H1 (cell line): ENCODE measurements at regions not wholly inside any gene's neighbourhood (a gene's known extent, or its start where the extent isn't known, plus 50 kb on each side); places are given as distances from the start of the nearest gene placed in this dataset.

Experiments
- EP300 ChIP-seq, 2 experiments: IDR thresholded peaks; 1 replicate in 1 of 2; 2 replicates in 1 of 2; pipeline ENCODE4 v1.6.1; 2011 to 2012; ENCODE audit warnings: low read depth in 2 of 2, low read length in 2 of 2, mild to moderate bottlenecking in 2 of 2, borderline replicate concordance in 1 of 2, inconsistent platforms in 1 of 2, moderate library complexity in 1 of 2
- EZH2 ChIP-seq: fragments of 200-600 bp; sonication (generic); IDR thresholded peaks from 2 replicates; pipeline ENCODE4 v1.7.1; 2012; ENCODE audit warnings: low read depth, mild to moderate bottlenecking, moderate library complexity, low read length, inconsistent platforms; ENCODE audit not compliant: severe bottlenecking
- GTF2F1 ChIP-seq: IDR thresholded peaks from 2 replicates; pipeline ENCODE4 v1.6.1; 2012; ENCODE audit warnings: low read depth, low read length, improper control_type of control experiment, borderline replicate concordance
- HDAC6 ChIP-seq: IDR thresholded peaks from one replicate; pipeline ENCODE4 v1.7.1; 2012; ENCODE audit warnings: low read depth, mild to moderate bottlenecking, inconsistent platforms, low read length, moderate library complexity
- JUND ChIP-seq: IDR thresholded peaks from 2 replicates; pipeline ENCODE4 v1.6.1; 2011; ENCODE audit warnings: mild to moderate bottlenecking, improper control_type of control experiment, low read length
- POLR2A ChIP-seq, 2 experiments: IDR thresholded peaks; 1 replicate in 1 of 2; 2 replicates in 1 of 2; pipeline ENCODE4 v1.6.1; 2011; ENCODE audit warnings: low read depth in 2 of 2, low read length in 2 of 2, mild to moderate bottlenecking in 2 of 2; ENCODE audit errors: control extremely low read depth in 1 of 2
- POLR2AphosphoS5 ChIP-seq: IDR thresholded peaks from 2 replicates; pipeline ENCODE4 v1.6.1; 2011; ENCODE audit warnings: low read depth, low read length
- POU5F1 ChIP-seq: IDR thresholded peaks from 2 replicates; pipeline ENCODE4 v1.6.1; 2011; ENCODE audit warnings: low read depth, mild to moderate bottlenecking, low read length, moderate library complexity
- RAD21 ChIP-seq, 2 experiments: IDR thresholded peaks in 1 of 2; conservative IDR thresholded peaks in 1 of 2; 2 replicates each; pipeline ENCODE4 v1.6.1; 2011; ENCODE audit warnings: low read depth in 2 of 2, low read length in 2 of 2, improper control_type of control experiment in 1 of 2, inconsistent platforms in 1 of 2, mild to moderate bottlenecking in 1 of 2, moderate library complexity in 1 of 2
- YY1 ChIP-seq: IDR thresholded peaks from 2 replicates; pipeline ENCODE4 v1.6.1; 2011; ENCODE audit warnings: low read depth, mild to moderate bottlenecking, low read length
- TF ChIP-seq, protein P1 (sequence below): IDR thresholded peaks from 2 replicates; pipeline ENCODE4 v1.6.1; 2011; ENCODE audit warnings: low read depth, mild to moderate bottlenecking, low read length; ENCODE audit not compliant: insufficient read depth
- TF ChIP-seq, protein P2 (sequence below), 3 experiments: IDR thresholded peaks; 1 replicate in 2 of 3; 2 replicates in 1 of 3; pipeline versions ENCODE4 v1.5.1 to v1.6.1; 2011; ENCODE audit warnings: low read length in 3 of 3, mild to moderate bottlenecking in 3 of 3, inconsistent platforms in 2 of 3, low read depth in 1 of 3, moderate library complexity in 1 of 3; ENCODE audit not compliant: insufficient read depth in 1 of 3; ENCODE audit errors: control extremely low read depth in 1 of 3
- TF ChIP-seq, protein P3 (sequence below): IDR thresholded peaks from 2 replicates; pipeline ENCODE4 v1.6.1; 2012; ENCODE audit warnings: inconsistent platforms

DNA sequence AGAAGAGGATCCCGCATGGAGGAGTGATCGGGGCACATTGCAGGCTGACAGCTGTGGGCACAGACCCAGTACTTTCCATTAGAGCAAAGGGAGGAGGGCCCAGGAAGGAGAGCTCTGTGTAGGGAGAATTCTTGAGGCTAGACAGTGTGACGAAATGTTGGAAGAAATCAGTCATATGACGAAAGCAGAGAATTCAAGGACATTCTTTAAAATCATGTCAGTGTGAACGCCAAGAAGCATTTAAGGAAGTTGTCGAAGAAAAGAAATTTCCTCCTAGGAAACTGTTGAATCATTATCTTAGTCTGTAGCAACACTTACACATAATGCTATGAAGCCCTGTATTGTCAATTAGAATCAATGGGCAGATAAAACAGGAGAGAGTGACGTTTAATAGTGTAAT lies 191.3 kb upstream of the ADARB2 start:
- TF ChIP-seq POU5F1: no peak
- TF ChIP-seq, protein P1, sequence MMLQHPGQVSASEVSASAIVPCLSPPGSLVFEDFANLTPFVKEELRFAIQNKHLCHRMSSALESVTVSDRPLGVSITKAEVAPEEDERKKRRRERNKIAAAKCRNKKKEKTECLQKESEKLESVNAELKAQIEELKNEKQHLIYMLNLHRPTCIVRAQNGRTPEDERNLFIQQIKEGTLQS: no peak
- no peak for TF ChIP-seq POLR2AphosphoS5
- TF ChIP-seq, protein P2, sequence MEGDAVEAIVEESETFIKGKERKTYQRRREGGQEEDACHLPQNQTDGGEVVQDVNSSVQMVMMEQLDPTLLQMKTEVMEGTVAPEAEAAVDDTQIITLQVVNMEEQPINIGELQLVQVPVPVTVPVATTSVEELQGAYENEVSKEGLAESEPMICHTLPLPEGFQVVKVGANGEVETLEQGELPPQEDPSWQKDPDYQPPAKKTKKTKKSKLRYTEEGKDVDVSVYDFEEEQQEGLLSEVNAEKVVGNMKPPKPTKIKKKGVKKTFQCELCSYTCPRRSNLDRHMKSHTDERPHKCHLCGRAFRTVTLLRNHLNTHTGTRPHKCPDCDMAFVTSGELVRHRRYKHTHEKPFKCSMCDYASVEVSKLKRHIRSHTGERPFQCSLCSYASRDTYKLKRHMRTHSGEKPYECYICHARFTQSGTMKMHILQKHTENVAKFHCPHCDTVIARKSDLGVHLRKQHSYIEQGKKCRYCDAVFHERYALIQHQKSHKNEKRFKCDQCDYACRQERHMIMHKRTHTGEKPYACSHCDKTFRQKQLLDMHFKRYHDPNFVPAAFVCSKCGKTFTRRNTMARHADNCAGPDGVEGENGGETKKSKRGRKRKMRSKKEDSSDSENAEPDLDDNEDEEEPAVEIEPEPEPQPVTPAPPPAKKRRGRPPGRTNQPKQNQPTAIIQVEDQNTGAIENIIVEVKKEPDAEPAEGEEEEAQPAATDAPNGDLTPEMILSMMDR (IDR thresholded peaks at IDR 0.05; ENCODE audit: control extremely low read depth in 1 of 3, insufficient read depth in 1 of 3, low read depth in 1 of 3, low read length in 3 of 3): no peak
- TF ChIP-seq YY1: no peak
- TF ChIP-seq EZH2: no peak
- TF ChIP-seq, protein P3, sequence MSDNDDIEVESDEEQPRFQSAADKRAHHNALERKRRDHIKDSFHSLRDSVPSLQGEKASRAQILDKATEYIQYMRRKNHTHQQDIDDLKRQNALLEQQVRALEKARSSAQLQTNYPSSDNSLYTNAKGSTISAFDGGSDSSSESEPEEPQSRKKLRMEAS: no peak
- no peak for TF ChIP-seq JUND
- no peak for TF ChIP-seq POLR2A (IDR thresholded peaks at IDR 0.05; ENCODE audit: control extremely low read depth in 1 of 2, low read depth in 2 of 2, low read length in 2 of 2)
- no peak for TF ChIP-seq GTF2F1
- TF ChIP-seq HDAC6: no peak
- TF ChIP-seq EP300 (IDR thresholded peaks at IDR 0.05; ENCODE audit: borderline replicate concordance in 1 of 2, low read depth in 2 of 2, low read length in 2 of 2): no peak
- TF ChIP-seq RAD21 (IDR thresholded peaks at IDR 0.05 in 1 of 2, conservative IDR thresholded peaks at IDR 0.05 in 1 of 2; ENCODE audit: low read depth in 2 of 2, low read length in 2 of 2): no peak
